HG03442 (cell line): ENCODE measurements at regions not wholly inside any gene's neighbourhood (a gene's known extent, or its start where the extent isn't known, plus 50 kb on each side); places are given as distances from the start of the nearest gene placed in this dataset.

Experiments
- ATAC-seq: cut with Tn5 transposase; IDR thresholded peaks from one replicate; pipeline ENCODE4 v1.9.1; 2021; ENCODE audit warnings: mild to moderate bottlenecking, moderate library complexity; ENCODE audit not compliant: unreplicated experiment

- no peak for ATAC-seq
Measured at GRCh38 chr2:6679471-6679870, 186.2 kb downstream of the CMPK2 start.

- ATAC-seq: no peak
Measured at GRCh38 chr2:6683516-6683915, 182.2 kb downstream of the CMPK2 start.

- no peak for ATAC-seq
Measured at GRCh38 chr2:6685447-6685846, 180.3 kb downstream of the CMPK2 start.

- no peak for ATAC-seq
Measured at GRCh38 chr2:6692056-6692455, 173.7 kb downstream of the CMPK2 start.

GRCh38 chr2:6692819-6693218 lies 172.9 kb downstream of the CMPK2 start:
- no peak for ATAC-seq

GRCh38 chr2:6694555-6694954 lies 171.2 kb downstream of the CMPK2 start:
- no peak for ATAC-seq

- ATAC-seq: no peak
Measured at GRCh38 chr2:6700335-6700734, 165.4 kb downstream of the CMPK2 start.

- ATAC-seq: no peak
Measured at GRCh38 chr2:6704077-6704476, 161.6 kb downstream of the CMPK2 start.

- ATAC-seq: no peak
Measured at GRCh38 chr2:6721395-6721794, 144.3 kb downstream of the CMPK2 start.

GRCh38 chr2:6722574-6722973 lies 143.1 kb downstream of the CMPK2 start:
- ATAC-seq: no peak

- ATAC-seq: no peak
Measured at GRCh38 chr2:6723865-6724604, 141.7 kb downstream of the CMPK2 start.

GRCh38 chr2:6724605-6725140 lies 141.0 kb downstream of the CMPK2 start:
- no peak for ATAC-seq

GRCh38 chr2:6728156-6728555 lies 137.6 kb downstream of the CMPK2 start:
- no peak for ATAC-seq

- ATAC-seq: no peak
Measured at GRCh38 chr2:6730003-6730402, 135.7 kb downstream of the CMPK2 start.

- ATAC-seq: no peak
Measured at GRCh38 chr2:6730649-6731532, 134.8 kb downstream of the CMPK2 start.

GRCh38 chr2:6739547-6739946 lies 126.2 kb downstream of the CMPK2 start:
- ATAC-seq: no peak

GRCh38 chr2:6741229-6741628 lies 124.5 kb downstream of the CMPK2 start:
- no peak for ATAC-seq

- ATAC-seq: no peak
Measured at GRCh38 chr2:6744038-6744437, 121.7 kb downstream of the CMPK2 start.

- no peak for ATAC-seq
Measured at GRCh38 chr2:6747433-6747832, 118.3 kb downstream of the CMPK2 start.

GRCh38 chr2:6748406-6749067 lies 117.2 kb downstream of the CMPK2 start:
- ATAC-seq: no peak

- no peak for ATAC-seq
Measured at GRCh38 chr2:6749962-6750361, 115.7 kb downstream of the CMPK2 start.
